ENCODE measurements at regions not wholly inside any gene's neighbourhood (a gene's known extent, or its start where the extent isn't known, plus 50 kb on each side); places are given as distances from the start of the nearest gene placed in this dataset.

DNA sequence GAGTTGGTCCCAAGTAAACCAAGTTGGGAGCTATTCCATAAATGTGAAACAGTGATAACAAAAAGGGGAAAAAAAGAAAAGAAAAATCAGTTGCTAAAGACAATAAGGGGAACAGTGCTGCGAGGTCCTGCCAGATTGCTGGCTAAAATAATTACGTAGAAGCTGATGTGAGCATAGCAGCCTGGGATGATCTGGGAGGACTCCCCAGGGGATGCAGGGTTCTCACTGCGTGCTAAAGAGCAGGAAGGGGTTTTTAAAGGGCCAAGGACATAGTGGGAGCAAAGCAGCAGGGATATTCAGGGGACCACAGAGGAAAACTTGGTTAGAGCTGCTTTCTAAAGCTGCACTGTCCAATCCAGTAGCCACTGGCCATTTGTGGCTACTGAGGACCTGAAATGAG lies 133.0 kb upstream of the UMPS start:
- TF ChIP-seq CTCF (IDR thresholded peaks at IDR 0.05) (no peak), POLR2AphosphoS5 (IDR thresholded peaks at IDR 0.05; ENCODE audit: low read depth, low read length) (no peak), REST (IDR thresholded peaks at IDR 0.05; ENCODE audit: insufficient read depth in 1 of 2, low read depth in 2 of 2, low read length in 1 of 2) (no peak)
